ENCODE measurements at regions not wholly inside any gene's neighbourhood (a gene's known extent, or its start where the extent isn't known, plus 50 kb on each side); places are given as distances from the start of the nearest gene placed in this dataset.
"Not testable (repeated sequence)": the region's sequence is repeated elsewhere in the genome, so short reads cannot be mapped to it uniquely, and the experiment has no call there.

DNA sequence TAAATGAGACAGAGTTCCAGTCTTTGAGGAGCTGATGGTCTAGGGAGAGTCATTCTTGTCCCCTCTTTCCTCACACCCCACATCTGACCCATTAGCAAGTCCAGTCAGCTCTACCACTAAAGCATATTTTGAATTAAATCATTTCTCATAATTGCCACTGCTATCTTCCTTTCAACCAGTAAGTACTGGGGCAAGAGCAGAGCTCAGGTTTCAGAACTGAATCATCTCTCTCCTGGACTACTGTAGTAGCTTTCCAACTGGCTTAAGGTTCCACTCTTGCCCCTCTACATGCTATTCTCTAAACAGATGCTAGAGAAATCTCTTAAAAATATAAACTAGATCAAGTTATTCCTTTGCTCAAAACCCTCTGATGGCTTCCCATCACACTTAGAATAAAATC is 218.3 kb downstream of the TTC6 start:
- no peak overlapping the region for H3K27ac Mint-ChIP-seq
- DNase-seq (ENCODE audit: low spot score), result no peak
- H3K4me1 Mint-ChIP-seq (ENCODE audit: low read depth), result no peaks in the 10 kb centered on the region
- no peaks in the 10 kb centered on the region for H3K36me3 Mint-ChIP-seq (ENCODE audit: low read depth)
- H3K27me3 Mint-ChIP-seq (ENCODE audit: low read depth), result no peaks in the 10 kb centered on the region
- H3K9me3 Mint-ChIP-seq, result no peaks in the 10 kb centered on the region
- no peak overlapping the region for H3K4me3 Mint-ChIP-seq (ENCODE audit: low read depth)
- intact Hi-C loops (cut with micrococcal nuclease), result no loop called here

DNA sequence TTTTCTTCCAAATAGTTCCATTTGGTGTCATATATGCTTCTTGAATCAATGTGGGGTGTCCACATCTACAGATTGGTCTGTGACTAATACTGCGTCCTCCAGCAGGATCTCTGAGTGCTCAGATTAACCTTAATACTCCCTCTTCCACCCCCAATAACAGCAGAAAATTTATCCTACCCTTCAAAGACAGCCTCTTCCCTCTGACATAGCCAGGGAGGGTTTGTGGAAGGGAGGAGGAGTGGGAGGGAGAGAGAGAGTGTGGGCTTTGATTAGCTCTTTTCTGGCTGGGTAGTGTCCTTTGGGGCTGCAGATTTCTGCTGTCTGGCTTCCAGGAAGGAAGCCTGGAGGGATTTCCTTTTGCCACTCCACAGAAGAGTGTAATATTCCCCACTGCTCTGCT is 220.7 kb downstream of the TTC6 start:
- DNase-seq (ENCODE audit: low spot score), result no peak
- no peaks in the 10 kb centered on the region for H3K9me3 Mint-ChIP-seq
- intact Hi-C loops (cut with micrococcal nuclease), result no loop called here
- H3K27me3 Mint-ChIP-seq (ENCODE audit: low read depth), result no peaks in the 10 kb centered on the region
- H3K4me3 Mint-ChIP-seq (ENCODE audit: low read depth), result no peak overlapping the region
- no peaks in the 10 kb centered on the region for H3K4me1 Mint-ChIP-seq (ENCODE audit: low read depth)
- H3K36me3 Mint-ChIP-seq (ENCODE audit: low read depth), result no peaks in the 10 kb centered on the region
- no peak overlapping the region for H3K27ac Mint-ChIP-seq

DNA sequence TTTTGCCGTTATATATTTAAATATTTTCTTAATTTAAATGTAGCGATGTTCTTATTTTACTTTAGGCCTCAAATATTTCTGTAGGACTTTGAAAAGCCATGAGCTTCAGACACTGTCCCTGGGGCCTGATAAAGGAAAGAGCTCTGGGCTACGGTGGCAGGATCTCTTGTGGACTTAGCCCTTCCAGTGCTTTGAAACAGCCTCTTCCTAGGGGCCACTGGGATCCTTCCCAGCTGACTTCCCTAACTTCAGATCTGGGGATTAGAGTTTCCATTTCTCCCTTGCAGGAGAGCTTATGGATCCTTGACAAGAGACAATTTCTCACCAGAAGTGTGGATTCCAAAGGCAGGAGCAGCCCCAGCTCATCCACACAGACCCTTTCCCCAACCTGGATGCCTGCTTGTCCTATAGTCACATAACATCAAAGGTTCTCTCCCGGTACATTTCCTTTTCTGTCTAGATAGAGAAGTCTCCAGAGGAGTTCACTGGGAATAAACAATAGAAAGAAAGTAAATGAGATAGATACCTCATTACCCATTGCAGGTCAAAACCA is 221.4 kb downstream of the TTC6 start:
- H3K36me3 Mint-ChIP-seq (ENCODE audit: low read depth), result no peaks in the 10 kb centered on the region

DNA sequence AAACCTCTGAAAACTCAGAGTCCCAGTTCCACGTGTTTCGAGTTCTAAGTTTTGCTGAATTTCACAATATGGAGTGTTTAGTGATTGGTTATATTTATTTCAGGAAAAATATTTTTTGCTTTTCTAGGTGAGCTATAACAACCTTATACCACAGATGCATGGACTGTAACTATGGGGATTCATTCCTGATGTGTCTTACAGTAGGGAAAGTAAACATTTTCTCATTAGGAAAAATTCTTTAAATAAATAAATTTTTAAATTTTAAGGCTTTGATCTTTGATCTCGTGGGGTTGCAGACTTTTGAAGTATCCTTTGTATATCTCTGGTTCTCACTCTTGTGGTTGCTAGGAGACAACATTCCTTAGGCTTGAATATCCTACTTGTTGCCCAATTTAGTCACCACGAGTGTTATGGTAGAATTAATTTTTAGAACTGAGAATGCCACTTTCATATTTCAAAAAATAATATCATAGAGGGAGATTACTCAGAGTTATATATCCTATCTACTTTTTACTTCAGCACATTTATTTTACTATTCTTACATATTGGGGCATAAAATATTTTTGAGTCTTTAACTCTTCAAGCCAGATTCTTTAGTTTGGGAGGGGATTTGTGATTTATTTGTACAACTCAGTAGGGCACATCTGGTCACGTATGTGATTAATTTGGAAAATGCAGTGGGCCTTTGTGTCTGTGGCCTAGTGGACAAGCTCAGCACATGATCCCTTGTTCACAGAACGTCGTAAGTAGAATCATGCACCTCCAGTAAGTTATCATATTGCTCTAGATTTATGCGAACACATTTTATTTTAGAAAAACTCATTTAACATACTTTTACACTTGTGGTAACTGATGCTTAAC is 224.0 kb downstream of the TTC6 start:
- Mint-ChIP-seq H3K4me1 (ENCODE audit: low read depth) (peaks cover 2% of the 10 kb centered on the region), H3K27me3 (ENCODE audit: low read depth) (no peaks in the 10 kb centered on the region), H3K9me3 (no peaks in the 10 kb centered on the region), H3K36me3 (ENCODE audit: low read depth) (no peaks in the 10 kb centered on the region), H3K27ac (no peak overlapping the region), H3K4me3 (ENCODE audit: low read depth) (no peak overlapping the region)
- DNase-seq (ENCODE audit: low spot score), result no peak
- intact Hi-C loops (cut with micrococcal nuclease), result no loop called here

More for the DNA sequence above, 221.4 kb downstream of the TTC6 start:
- no peaks in the 10 kb centered on the region for H3K27me3 Mint-ChIP-seq (ENCODE audit: low read depth)
- intact Hi-C loops (cut with micrococcal nuclease), result no loop called here
- no peak overlapping the region for H3K27ac Mint-ChIP-seq
- H3K4me3 Mint-ChIP-seq (ENCODE audit: low read depth), result no peak overlapping the region
- peaks cover 2% of the 10 kb centered on the region for H3K4me1 Mint-ChIP-seq (ENCODE audit: low read depth)
- no peak for DNase-seq (ENCODE audit: low spot score)
- H3K9me3 Mint-ChIP-seq, result no peaks in the 10 kb centered on the region

DNA sequence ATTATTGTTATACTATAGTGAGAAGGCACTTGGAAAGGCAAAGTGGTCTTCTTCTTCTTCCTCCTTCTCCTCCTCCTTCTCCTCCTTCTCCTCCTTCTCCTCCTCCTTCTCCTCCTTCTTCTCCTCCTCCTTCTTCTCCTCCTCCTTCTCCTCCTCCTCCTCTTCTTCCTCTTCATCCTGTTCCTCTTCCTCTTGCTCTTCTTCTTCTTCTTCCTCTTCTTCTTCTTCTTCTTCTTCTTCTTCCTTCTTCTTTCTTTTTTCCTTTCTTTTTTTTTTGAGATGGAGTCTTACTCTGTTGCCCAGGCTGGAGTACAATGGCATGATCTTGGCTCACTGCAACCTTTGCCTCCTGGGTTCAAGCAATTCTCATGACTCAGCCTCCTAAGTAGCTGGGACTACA is 225.4 kb downstream of the TTC6 start:
- H3K36me3 Mint-ChIP-seq (ENCODE audit: low read depth); DNase-seq (ENCODE audit: low spot score); H3K4me1 Mint-ChIP-seq (ENCODE audit: low read depth); H3K9me3 Mint-ChIP-seq; H3K27me3 Mint-ChIP-seq (ENCODE audit: low read depth); intact Hi-C loops (cut with micrococcal nuclease); H3K4me3 Mint-ChIP-seq (ENCODE audit: low read depth); H3K27ac Mint-ChIP-seq: not testable (repeated sequence)

- no peak for DNase-seq (ENCODE audit: low spot score)
- Mint-ChIP-seq H3K9me3 (no peaks in the 10 kb centered on the region), H3K36me3 (ENCODE audit: low read depth) (no peaks in the 10 kb centered on the region), H3K27me3 (ENCODE audit: low read depth) (no peaks in the 10 kb centered on the region), H3K4me1 (ENCODE audit: low read depth) (peaks cover 2% of the 10 kb centered on the region), H3K27ac (no peak overlapping the region), H3K4me3 (ENCODE audit: low read depth) (no peak overlapping the region)
- intact Hi-C loops (cut with micrococcal nuclease), result no loop called here
These were observed 229.7 kb downstream of the TTC6 start for GRCh38 chr14:37824939-37825712.

DNA sequence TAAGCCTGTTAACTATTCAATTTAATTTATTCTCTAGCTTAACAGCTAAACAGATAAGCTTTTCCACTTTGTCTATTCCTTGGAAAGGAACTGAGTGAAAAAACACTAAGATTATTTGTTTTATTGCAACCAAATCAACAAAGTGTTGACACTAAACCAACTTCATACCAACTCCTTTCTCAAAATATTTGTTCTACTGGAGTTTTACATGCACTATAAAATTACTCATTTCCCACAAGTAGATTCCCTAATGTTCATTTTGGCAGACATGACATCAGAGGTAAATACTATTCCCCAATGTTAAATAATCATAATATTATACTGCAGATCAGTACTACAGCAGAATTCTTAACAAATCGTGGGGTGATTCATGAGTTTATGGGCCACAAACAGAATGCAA is 231.4 kb downstream of the TTC6 start:
- no peak overlapping the region for H3K4me3 Mint-ChIP-seq (ENCODE audit: low read depth)
- H3K9me3 Mint-ChIP-seq, result peaks cover 11% of the 10 kb centered on the region
- H3K4me1 Mint-ChIP-seq (ENCODE audit: low read depth), result no peaks in the 10 kb centered on the region
- H3K36me3 Mint-ChIP-seq (ENCODE audit: low read depth), result no peaks in the 10 kb centered on the region
- no peak for DNase-seq (ENCODE audit: low spot score)
- H3K27me3 Mint-ChIP-seq (ENCODE audit: low read depth), result no peaks in the 10 kb centered on the region
- intact Hi-C loops (cut with micrococcal nuclease), result no loop called here
- H3K27ac Mint-ChIP-seq, result no peak overlapping the region

GRCh38 chr14:37830271-37830670 is 234.8 kb downstream of the TTC6 start:
- H3K4me1 Mint-ChIP-seq (ENCODE audit: low read depth), result no peaks in the 10 kb centered on the region

GRCh38 chr14:37834275-37834674 is 238.8 kb downstream of the TTC6 start:
- H3K36me3 Mint-ChIP-seq (ENCODE audit: low read depth), result no peaks in the 10 kb centered on the region
- DNase-seq (ENCODE audit: low spot score), result no peak
- H3K4me1 Mint-ChIP-seq (ENCODE audit: low read depth), result no peaks in the 10 kb centered on the region
- peaks cover 50% of the 10 kb centered on the region for H3K9me3 Mint-ChIP-seq
- H3K27me3 Mint-ChIP-seq (ENCODE audit: low read depth), result no peaks in the 10 kb centered on the region
- intact Hi-C loops (cut with micrococcal nuclease), result no loop called here
- no peak overlapping the region for H3K27ac Mint-ChIP-seq
- H3K4me3 Mint-ChIP-seq (ENCODE audit: low read depth), result no peak overlapping the region

More at GRCh38 chr14:37830271-37830670, 234.8 kb downstream of the TTC6 start:
- Mint-ChIP-seq H3K4me3 (ENCODE audit: low read depth) (no peak overlapping the region), H3K27me3 (ENCODE audit: low read depth) (no peaks in the 10 kb centered on the region), H3K27ac (no peak overlapping the region), H3K9me3 (peaks cover 36% of the 10 kb centered on the region), H3K36me3 (ENCODE audit: low read depth) (no peaks in the 10 kb centered on the region)
- intact Hi-C loops (cut with micrococcal nuclease), result no loop called here
- DNase-seq (ENCODE audit: low spot score), result no peak

DNA sequence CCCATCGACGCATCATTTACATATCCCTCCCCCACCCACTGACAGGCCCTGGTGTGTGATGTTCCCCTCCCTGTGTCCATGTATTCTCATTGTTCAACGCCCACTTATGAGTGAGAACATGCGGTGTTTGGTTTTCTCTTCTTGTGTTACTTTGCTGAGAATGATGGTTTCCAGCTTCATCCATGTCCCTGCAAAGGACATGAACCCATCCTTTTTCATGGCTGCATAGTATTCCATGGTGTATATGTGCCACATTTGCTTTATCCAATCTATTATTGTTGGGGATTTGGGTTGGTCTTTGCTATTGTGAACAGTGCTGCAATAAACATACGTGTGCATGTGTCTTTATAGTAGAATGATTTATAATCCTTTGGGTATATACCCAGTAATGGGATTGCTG is 243.3 kb downstream of the TTC6 start:
- H3K27ac Mint-ChIP-seq; H3K27me3 Mint-ChIP-seq (ENCODE audit: low read depth); intact Hi-C loops (cut with micrococcal nuclease); H3K36me3 Mint-ChIP-seq (ENCODE audit: low read depth); H3K4me3 Mint-ChIP-seq (ENCODE audit: low read depth); H3K4me1 Mint-ChIP-seq (ENCODE audit: low read depth); DNase-seq (ENCODE audit: low spot score): not testable (repeated sequence)
- H3K9me3 Mint-ChIP-seq, result peaks cover 36% of the 10 kb centered on the region

GRCh38 chr14:37841039-37841438 is 245.6 kb downstream of the TTC6 start:
- peaks cover 17% of the 10 kb centered on the region for H3K9me3 Mint-ChIP-seq
- intact Hi-C loops (cut with micrococcal nuclease); DNase-seq (ENCODE audit: low spot score); H3K4me1 Mint-ChIP-seq (ENCODE audit: low read depth); H3K36me3 Mint-ChIP-seq (ENCODE audit: low read depth); H3K27me3 Mint-ChIP-seq (ENCODE audit: low read depth); H3K27ac Mint-ChIP-seq; H3K4me3 Mint-ChIP-seq (ENCODE audit: low read depth): not testable (repeated sequence)

GRCh38 chr14:37842106-37842505 is 246.7 kb downstream of the TTC6 start:
- intact Hi-C loops (cut with micrococcal nuclease), result no loop called here
- H3K9me3 Mint-ChIP-seq, result peaks cover 17% of the 10 kb centered on the region

More at GRCh38 chr14:37842106-37842505, 246.7 kb downstream of the TTC6 start:
- Mint-ChIP-seq H3K36me3 (ENCODE audit: low read depth) (no peaks in the 10 kb centered on the region), H3K27ac (no peak overlapping the region), H3K4me1 (ENCODE audit: low read depth) (no peaks in the 10 kb centered on the region), H3K27me3 (ENCODE audit: low read depth) (no peaks in the 10 kb centered on the region), H3K4me3 (ENCODE audit: low read depth) (no peak overlapping the region)
- no peak for DNase-seq (ENCODE audit: low spot score)
